PC-3 (cell line): ENCODE measurements at regions not wholly inside any gene's neighbourhood (a gene's known extent, or its start where the extent isn't known, plus 50 kb on each side); places are given as distances from the start of the nearest gene placed in this dataset.

Experiments used
- ATAC-seq: fragments of 200-7000 bp; cut with Tn5 transposase; 2 replicates; pipeline ENCODE4 v1.9.1; 2020; ENCODE audit warnings: mild to moderate bottlenecking, moderate library complexity
- BruUV-seq: library from RNA; stranded (reverse); fragments of 400-500 nt; replicated peaks from 2 replicates; lab custom pipeline; 2021; lab: Mats Ljungman, UMichigan
- CTCF ChIA-PET: fragments of 300-600 bp; sonication (Branson Sonifier 250); formaldehyde crosslinking; loops from one replicate; lab custom pipeline; 2022; ENCODE audit warnings: antibody characterized with exemption; lab: Charles Lee
- POLR2A ChIA-PET: fragments of 300-600 bp; sonication (Branson Sonifier 250); formaldehyde crosslinking; loops from one replicate; lab custom pipeline; 2022; ENCODE audit warnings: antibody characterized with exemption; ENCODE audit not compliant: unreplicated experiment; lab: Charles Lee
- DNase-seq: peaks from one replicate; pipeline ENCODE4 v3.0.0-alpha.2; 2015
- H2AFZ ChIP-seq: fragments of 300-600 bp; sonication (generic); 2 replicates; pipeline ENCODE4 v1.6.0; 2016; ENCODE audit warnings: antibody characterized with exemption, low read length
- H3F3A ChIP-seq: fragments of 300-600 bp; sonication (generic); one replicate; pipeline ENCODE4 v1.6.0; 2017; ENCODE audit warnings: antibody characterized with exemption, low read length, control low read depth, mild to moderate bottlenecking; ENCODE audit not compliant: unreplicated experiment
- H3K27ac ChIP-seq: fragments of 300-600 bp; sonication (generic); 2 replicates; pipeline ENCODE4 v1.5.1; 2016; ENCODE audit warnings: mild to moderate bottlenecking, low read length
- H3K27me3 ChIP-seq: fragments of 300-600 bp; sonication (generic); 2 replicates; pipeline ENCODE4 v1.6.1; 2016; ENCODE audit warnings: low read length, mixed read lengths
- H3K36me3 ChIP-seq: fragments of 300-600 bp; sonication (generic); 2 replicates; pipeline ENCODE4 v1.6.1; 2016; ENCODE audit warnings: low read depth, mixed run types, low read length, mixed read lengths
- H3K4me1 ChIP-seq: fragments of 300-600 bp; sonication (generic); 2 replicates; pipeline ENCODE4 v1.5.1; 2016; ENCODE audit warnings: low read length; ENCODE audit not compliant: insufficient read depth
- H3K4me2 ChIP-seq: fragments of 300-600 bp; sonication (generic); 2 replicates; pipeline ENCODE4 v1.6.0; 2016; ENCODE audit warnings: low read length
- H3K4me3 ChIP-seq: fragments of 300-600 bp; sonication (generic); 2 replicates; pipeline ENCODE4 v1.5.1; 2016; ENCODE audit warnings: mild to moderate bottlenecking, low read length, mixed read lengths
- H3K79me2 ChIP-seq: fragments of 300-600 bp; sonication (generic); 2 replicates; pipeline ENCODE4 v1.6.1; 2017; ENCODE audit warnings: low read length, mixed read lengths
- H3K9ac ChIP-seq: fragments of 300-600 bp; sonication (generic); 2 replicates; pipeline ENCODE4 v1.6.0; 2016; ENCODE audit warnings: mild to moderate bottlenecking, low read length
- H3K9me2 ChIP-seq: fragments of 300-600 bp; sonication (generic); replicated peaks from 2 replicates; pipeline ENCODE4 v1.6.1; 2016; ENCODE audit warnings: mixed run types, low read length, mixed read lengths
- H3K9me3 ChIP-seq: fragments of 300-600 bp; sonication (generic); 2 replicates; pipeline ENCODE4 v1.6.1; 2016; ENCODE audit warnings: low read length, mixed read lengths
- H4K20me1 ChIP-seq: fragments of 300-600 bp; sonication (generic); 2 replicates; pipeline ENCODE4 v1.6.1; 2016; ENCODE audit warnings: low read length, mixed read lengths
- CTCF ChIP-seq: fragments of 300-600 bp; sonication (generic); conservative IDR thresholded peaks from 2 replicates; pipeline ENCODE4 v1.5.1; 2017; ENCODE audit warnings: antibody characterized with exemption, low read depth, mild to moderate bottlenecking, low read length
- EZH2 ChIP-seq: fragments of 300-600 bp; sonication (generic); IDR thresholded peaks from one replicate; pipeline ENCODE4 v1.6.1; 2017; ENCODE audit warnings: antibody characterized with exemption, mild to moderate bottlenecking, low read length; ENCODE audit not compliant: unreplicated experiment
- EZH2phosphoT487 ChIP-seq: fragments of 300-600 bp; sonication (generic); IDR thresholded peaks from 2 replicates; pipeline ENCODE4 v1.6.1; 2018; ENCODE audit warnings: mild to moderate bottlenecking, antibody characterized with exemption, low read length, borderline replicate concordance
- intact Hi-C: fragments of 100-400 bp; cut with micrococcal nuclease; formaldehyde crosslinking; loops from 2 replicates; pipeline ENCODE4 v1.9.0; 2023

GRCh38 chr20:19113343-19113930 is 99.0 kb upstream of the SLC24A3 start:
- BruUV-seq, result no TSS peak
- Histone ChIP-seq H4K20me1 (no peaks in the 10 kb centered on the region), H3F3A (no peaks in the 10 kb centered on the region), H3K9me3 (no peaks in the 10 kb centered on the region), H3K4me2 (no peak overlapping the region), H3K27me3 (peaks cover 4% of the 10 kb centered on the region; the same call in 1 of the 2 replicates), H3K9ac (no peak overlapping the region), H2AFZ (no peak overlapping the region), H3K27ac (no peak overlapping the region), H3K4me3 (no peak overlapping the region), H3K9me2 (no peaks in the 10 kb centered on the region), H3K79me2 (no peaks in the 10 kb centered on the region), H3K36me3 (no peaks in the 10 kb centered on the region), H3K4me1 (peaks cover 4% of the 10 kb centered on the region; the same call in 1 of the 2 replicates)
- ChIA-PET CTCF (no interaction called here), POLR2A (no interaction called here)
- TF ChIP-seq EZH2phosphoT487, result no peak
- TF ChIP-seq CTCF, result no peak
- no peak for TF ChIP-seq EZH2
- DNase-seq (no peak), ATAC-seq (no peak)
- intact Hi-C loops, result no loop called here

GRCh38 chr20:19114410-19114809 is 98.0 kb upstream of the SLC24A3 start:
- no peak overlapping the region for H3K4me3 ChIP-seq
- CTCF ChIA-PET, result no interaction called here

More at GRCh38 chr20:19114410-19114809, 98.0 kb upstream of the SLC24A3 start:
- TF ChIP-seq CTCF, result no peak
- TF ChIP-seq EZH2phosphoT487, result no peak
- TF ChIP-seq EZH2, result no peak
- no peaks in the 10 kb centered on the region for H3K27me3 ChIP-seq
- intact Hi-C loops, result no loop called here
- no peak overlapping the region for H3K27ac ChIP-seq
- ATAC-seq (no peak), DNase-seq (peak; percentile 49)
- no peak overlapping the region for H3K9ac ChIP-seq
- no peaks in the 10 kb centered on the region for H3K9me2 ChIP-seq
- POLR2A ChIA-PET, result no interaction called here
- no peak overlapping the region for H2AFZ ChIP-seq
- no peaks in the 10 kb centered on the region for H3F3A ChIP-seq
- H3K4me2 ChIP-seq, result no peak overlapping the region
- peaks cover 4% of the 10 kb centered on the region; the same call in 1 of the 2 replicates for H3K4me1 ChIP-seq
- H4K20me1 ChIP-seq, result no peaks in the 10 kb centered on the region
- H3K36me3 ChIP-seq, result no peaks in the 10 kb centered on the region
- no peaks in the 10 kb centered on the region for H3K79me2 ChIP-seq
- H3K9me3 ChIP-seq, result no peaks in the 10 kb centered on the region
- BruUV-seq, result no TSS peak
